WTC11 (cell line): ENCODE measurements at regions not wholly inside any gene's neighbourhood (a gene's known extent, or its start where the extent isn't known, plus 50 kb on each side); places are given as distances from the start of the nearest gene placed in this dataset.

ENCODE experiments used
- TF ChIP-seq, protein P1 (sequence below): fragments of 200-600 bp; IDR thresholded peaks from 2 replicates; pipeline ENCODE4 v1.8.0; 2022; ENCODE audit warnings: antibody characterized with exemption
- TF ChIP-seq, protein P2 (sequence below): sonication (generic); formaldehyde crosslinking; IDR thresholded peaks from 2 replicates; pipeline ENCODE4 v1.8.1; 2023; ENCODE audit warnings: mild to moderate bottlenecking, missing genetic modification reagents, moderate library complexity

DNA sequence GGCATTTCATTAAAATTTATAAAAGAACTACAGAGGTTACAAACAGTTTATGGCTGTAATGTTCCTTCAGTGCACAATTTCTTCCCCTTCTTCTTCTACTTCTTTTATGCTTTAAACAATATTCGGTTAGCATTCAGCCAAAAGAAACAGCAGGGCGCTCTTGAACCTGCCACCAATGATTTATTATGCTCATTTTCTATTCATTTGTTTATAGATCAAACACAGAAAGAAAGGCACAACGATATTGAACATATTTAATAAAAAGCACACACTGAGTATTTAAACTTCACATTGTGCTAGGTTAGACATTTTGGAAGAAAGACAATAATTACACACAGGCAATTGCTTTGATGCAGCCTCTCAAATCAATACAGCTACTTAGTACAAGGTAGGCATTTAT is 1025.8 kb upstream of the LRRN3 start:
- TF ChIP-seq, protein P1, sequence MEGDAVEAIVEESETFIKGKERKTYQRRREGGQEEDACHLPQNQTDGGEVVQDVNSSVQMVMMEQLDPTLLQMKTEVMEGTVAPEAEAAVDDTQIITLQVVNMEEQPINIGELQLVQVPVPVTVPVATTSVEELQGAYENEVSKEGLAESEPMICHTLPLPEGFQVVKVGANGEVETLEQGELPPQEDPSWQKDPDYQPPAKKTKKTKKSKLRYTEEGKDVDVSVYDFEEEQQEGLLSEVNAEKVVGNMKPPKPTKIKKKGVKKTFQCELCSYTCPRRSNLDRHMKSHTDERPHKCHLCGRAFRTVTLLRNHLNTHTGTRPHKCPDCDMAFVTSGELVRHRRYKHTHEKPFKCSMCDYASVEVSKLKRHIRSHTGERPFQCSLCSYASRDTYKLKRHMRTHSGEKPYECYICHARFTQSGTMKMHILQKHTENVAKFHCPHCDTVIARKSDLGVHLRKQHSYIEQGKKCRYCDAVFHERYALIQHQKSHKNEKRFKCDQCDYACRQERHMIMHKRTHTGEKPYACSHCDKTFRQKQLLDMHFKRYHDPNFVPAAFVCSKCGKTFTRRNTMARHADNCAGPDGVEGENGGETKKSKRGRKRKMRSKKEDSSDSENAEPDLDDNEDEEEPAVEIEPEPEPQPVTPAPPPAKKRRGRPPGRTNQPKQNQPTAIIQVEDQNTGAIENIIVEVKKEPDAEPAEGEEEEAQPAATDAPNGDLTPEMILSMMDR, result no peak
- TF ChIP-seq, protein P2, sequence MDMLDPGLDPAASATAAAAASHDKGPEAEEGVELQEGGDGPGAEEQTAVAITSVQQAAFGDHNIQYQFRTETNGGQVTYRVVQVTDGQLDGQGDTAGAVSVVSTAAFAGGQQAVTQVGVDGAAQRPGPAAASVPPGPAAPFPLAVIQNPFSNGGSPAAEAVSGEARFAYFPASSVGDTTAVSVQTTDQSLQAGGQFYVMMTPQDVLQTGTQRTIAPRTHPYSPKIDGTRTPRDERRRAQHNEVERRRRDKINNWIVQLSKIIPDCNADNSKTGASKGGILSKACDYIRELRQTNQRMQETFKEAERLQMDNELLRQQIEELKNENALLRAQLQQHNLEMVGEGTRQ, result no peak
